Loucy (cell line): ENCODE measurements at regions not wholly inside any gene's neighbourhood (a gene's known extent, or its start where the extent isn't known, plus 50 kb on each side); places are given as distances from the start of the nearest gene placed in this dataset.

Experiments
- H2AFZ ChIP-seq: fragments of 200-600 bp; sonication (generic); 2 replicates; pipeline ENCODE4 v1.6.0; 2016; ENCODE audit warnings: antibody characterized with exemption, mild to moderate bottlenecking, low read length, moderate library complexity
- H3F3A ChIP-seq: fragments of 200-600 bp; 2 replicates; pipeline ENCODE4 v1.6.0; 2016; ENCODE audit warnings: antibody characterized with exemption, low read depth, mild to moderate bottlenecking
- H3K27me3 ChIP-seq: fragments of 200-600 bp; sonication (generic); 2 replicates; pipeline ENCODE4 v1.6.1; 2014; ENCODE audit warnings: low read length, mild to moderate bottlenecking; ENCODE audit not compliant: insufficient read depth, poor library complexity, severe bottlenecking
- H3K36me3 ChIP-seq: fragments of 200-600 bp; sonication (generic); 2 replicates; pipeline ENCODE4 v1.6.1; 2016; ENCODE audit warnings: low read length; ENCODE audit not compliant: insufficient read depth
- H3K4me1 ChIP-seq: fragments of 200-600 bp; sonication (generic); 2 replicates; pipeline ENCODE4 v1.5.1; 2014; ENCODE audit warnings: low read length, mild to moderate bottlenecking; ENCODE audit not compliant: insufficient read depth, poor library complexity, severe bottlenecking
- H3K4me2 ChIP-seq: fragments of 200-600 bp; sonication (generic); 2 replicates; pipeline ENCODE4 v1.6.0; 2014; ENCODE audit warnings: antibody characterized with exemption, low read length, low read depth, mild to moderate bottlenecking; ENCODE audit not compliant: poor library complexity, severe bottlenecking
- H3K4me3 ChIP-seq: fragments of 200-600 bp; sonication (generic); 2 replicates; pipeline ENCODE4 v1.5.1; 2014; ENCODE audit warnings: low read length, mild to moderate bottlenecking, mixed read lengths; ENCODE audit not compliant: poor library complexity, severe bottlenecking
- H3K79me2 ChIP-seq: fragments of 200-600 bp; sonication (generic); 2 replicates; pipeline ENCODE4 v1.6.1; 2014; ENCODE audit warnings: low read length; ENCODE audit not compliant: insufficient read depth
- H3K9ac ChIP-seq: fragments of 200-600 bp; sonication (generic); 2 replicates; pipeline ENCODE4 v1.6.0; 2014; ENCODE audit warnings: mild to moderate bottlenecking, low read depth, low read length, moderate library complexity; ENCODE audit not compliant: poor library complexity, severe bottlenecking
- H3K9me2 ChIP-seq: fragments of 200-600 bp; sonication (generic); replicated peaks from 2 replicates; pipeline ENCODE4 v1.6.1; 2016; ENCODE audit warnings: low read depth, low read length, mixed read lengths
- H3K9me3 ChIP-seq: fragments of 200-600 bp; sonication (generic); 2 replicates; pipeline ENCODE4 v1.6.1; 2014; ENCODE audit warnings: mild to moderate bottlenecking, antibody characterized with exemption, low read length, low read depth; ENCODE audit not compliant: insufficient read depth
- H4K20me1 ChIP-seq: fragments of 200-600 bp; sonication (generic); 2 replicates; pipeline ENCODE4 v1.6.0; 2014; ENCODE audit warnings: antibody characterized with exemption, low read length, mild to moderate bottlenecking; ENCODE audit not compliant: insufficient read depth, poor library complexity, severe bottlenecking
- CTCF ChIP-seq: fragments of 200-600 bp; sonication (generic); conservative IDR thresholded peaks from 2 replicates; pipeline ENCODE4 v1.5.1; 2014; ENCODE audit warnings: mild to moderate bottlenecking, antibody characterized with exemption, low read length
- EZH2phosphoT487 ChIP-seq: fragments of 200-600 bp; IDR thresholded peaks from 2 replicates; pipeline ENCODE4 v1.6.1; 2018; ENCODE audit warnings: antibody characterized with exemption, mild to moderate bottlenecking, moderate library complexity, borderline replicate concordance

- Histone ChIP-seq H3K9me2 (no peaks in the 10 kb centered on the region), H4K20me1 (no peaks in the 10 kb centered on the region), H2AFZ (no peak overlapping the region), H3K36me3 (no peaks in the 10 kb centered on the region), H3K9ac (no peak overlapping the region), H3K4me2 (no peak overlapping the region), H3F3A (no peaks in the 10 kb centered on the region; the same call in 1 of the 2 replicates), H3K4me1 (no peaks in the 10 kb centered on the region), H3K27me3 (no peaks in the 10 kb centered on the region), H3K79me2 (no peaks in the 10 kb centered on the region), H3K4me3 (no peak overlapping the region), H3K9me3 (no peaks in the 10 kb centered on the region; the same call in 1 of the 2 replicates)
- TF ChIP-seq CTCF (no peak), EZH2phosphoT487 (no peak)
Observed at GRCh38 chr16:86108062-86108461, 209.1 kb downstream of the IRF8 start.

GRCh38 chr16:86110134-86110533 lies 211.2 kb downstream of the IRF8 start:
- no peaks in the 10 kb centered on the region for H3K4me1 ChIP-seq
- H4K20me1 ChIP-seq: no peaks in the 10 kb centered on the region
- H3K9me3 ChIP-seq: no peaks in the 10 kb centered on the region; the same call in 1 of the 2 replicates
- no peaks in the 10 kb centered on the region; the same call in 1 of the 2 replicates for H3F3A ChIP-seq
- no peak overlapping the region for H2AFZ ChIP-seq
- no peaks in the 10 kb centered on the region for H3K36me3 ChIP-seq
- no peaks in the 10 kb centered on the region for H3K79me2 ChIP-seq
- H3K9ac ChIP-seq: no peak overlapping the region
- no peaks in the 10 kb centered on the region for H3K9me2 ChIP-seq
- no peak overlapping the region for H3K4me2 ChIP-seq
- no peaks in the 10 kb centered on the region for H3K27me3 ChIP-seq
- no peak overlapping the region for H3K4me3 ChIP-seq
- TF ChIP-seq EZH2phosphoT487 (no peak), CTCF (no peak)

- Histone ChIP-seq H3K9me2 (no peaks in the 10 kb centered on the region), H3K79me2 (no peaks in the 10 kb centered on the region), H3K4me1 (no peaks in the 10 kb centered on the region), H4K20me1 (no peaks in the 10 kb centered on the region), H3K9me3 (no peaks in the 10 kb centered on the region; the same call in 1 of the 2 replicates), H3K4me3 (no peak overlapping the region), H3K27me3 (no peaks in the 10 kb centered on the region), H3K4me2 (no peak overlapping the region), H2AFZ (no peak overlapping the region), H3K9ac (no peak overlapping the region), H3K36me3 (no peaks in the 10 kb centered on the region), H3F3A (no peaks in the 10 kb centered on the region; the same call in 1 of the 2 replicates)
- TF ChIP-seq EZH2phosphoT487 (no peak), CTCF (no peak)
Observed at GRCh38 chr16:86110726-86111125, 211.8 kb downstream of the IRF8 start.
